ENCODE measurements at regions not wholly inside any gene's neighbourhood (a gene's known extent, or its start where the extent isn't known, plus 50 kb on each side); places are given as distances from the start of the nearest gene placed in this dataset.
"Not testable (repeated sequence)": the region's sequence is repeated elsewhere in the genome, so short reads cannot be mapped to it uniquely, and the experiment has no call there.

DNA sequence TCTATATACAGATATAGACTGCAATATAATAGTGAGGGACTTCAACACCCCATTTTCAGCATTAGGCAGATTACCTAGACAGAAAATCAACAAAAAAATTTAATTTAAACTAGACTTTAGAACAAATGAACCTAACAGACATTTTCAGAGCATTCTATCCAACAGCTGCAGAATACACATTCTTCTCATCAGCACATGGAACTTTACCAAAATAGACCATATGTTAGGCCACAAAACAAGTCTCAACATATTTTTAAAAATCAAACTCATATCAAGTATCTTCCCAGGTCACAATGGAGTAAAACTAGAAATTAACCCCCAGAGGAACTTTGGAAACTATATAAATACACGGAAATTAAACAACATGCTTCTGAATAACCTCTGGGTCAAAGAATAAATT lies 169.6 kb downstream of the MTERF1 start:
- no peak for DNase-seq

DNA sequence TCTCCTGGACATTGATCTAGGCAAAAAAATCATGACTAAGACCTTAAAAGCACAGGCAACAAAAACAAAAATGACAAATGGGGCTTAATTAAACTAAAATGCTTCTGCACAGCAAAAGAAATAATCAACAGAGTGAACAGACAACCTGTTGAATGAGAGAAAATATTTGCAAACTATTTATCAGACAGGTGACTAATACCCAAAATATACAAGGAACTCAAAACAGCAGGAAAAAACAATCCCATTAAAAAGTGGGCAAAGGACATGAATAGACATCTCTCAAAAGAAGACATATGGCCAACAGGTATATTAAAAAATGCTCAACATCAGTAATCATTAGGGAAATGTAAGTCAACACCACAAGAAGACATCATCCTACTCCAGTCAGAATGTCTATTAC lies 166.8 kb downstream of the MTERF1 start:
- DNase-seq, result no peak

DNA sequence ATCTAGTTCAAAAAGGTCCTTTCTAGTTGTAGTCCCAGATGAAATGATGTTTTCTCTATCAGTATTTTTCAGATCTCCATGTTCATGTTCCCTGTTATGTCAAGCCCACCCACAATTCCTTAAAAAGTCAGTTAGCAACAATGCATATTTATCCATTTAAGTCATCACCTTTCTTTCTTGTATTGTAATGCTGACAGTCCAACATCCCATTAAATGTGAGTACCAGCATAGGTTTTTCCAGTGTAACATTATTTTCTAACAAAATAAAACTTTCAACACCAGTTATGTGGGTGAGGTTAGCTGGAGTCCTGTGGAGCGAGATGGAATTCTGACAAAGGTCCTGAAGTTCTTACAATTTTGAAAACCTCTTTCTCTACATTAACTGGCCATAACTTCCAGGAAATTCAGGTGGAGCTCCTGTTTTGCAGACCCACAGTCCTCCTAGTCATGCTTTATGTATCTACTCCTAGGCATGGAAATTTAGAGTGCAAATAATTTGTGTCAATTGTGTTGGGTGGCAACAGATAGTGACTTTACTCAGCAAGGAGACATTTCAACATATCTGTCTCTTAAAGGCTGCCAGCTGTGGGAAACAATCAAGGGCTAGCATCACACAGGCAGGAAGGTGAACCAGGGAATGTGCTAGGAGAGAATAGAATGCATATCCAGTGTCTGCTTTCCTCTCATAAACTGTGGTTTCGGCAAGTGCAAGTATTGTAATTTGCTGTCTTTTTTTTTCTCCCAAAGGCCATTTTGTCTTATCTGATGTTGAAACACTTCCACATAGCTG lies 162.6 kb downstream of the MTERF1 start:
- DNase-seq, result no peak

DNA sequence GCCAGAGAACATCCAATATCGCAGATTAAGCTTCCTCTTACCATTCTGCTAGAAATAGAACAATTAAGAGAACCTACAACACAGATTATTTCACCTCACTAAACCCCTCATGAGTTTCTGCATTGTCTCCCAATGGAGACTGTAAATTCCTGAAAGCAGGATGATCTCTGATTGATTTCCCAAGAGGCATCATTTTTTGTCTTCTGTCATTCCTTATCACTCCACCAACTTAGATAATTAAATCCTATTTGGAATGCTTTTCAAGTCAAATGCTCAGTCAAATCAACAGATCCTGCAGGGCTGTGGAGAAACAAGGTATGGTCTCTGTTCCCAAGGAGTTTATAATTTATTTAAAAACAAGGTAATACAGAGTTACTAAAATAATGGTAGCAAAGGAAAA lies 161.5 kb downstream of the MTERF1 start:
- no peak for DNase-seq

DNA sequence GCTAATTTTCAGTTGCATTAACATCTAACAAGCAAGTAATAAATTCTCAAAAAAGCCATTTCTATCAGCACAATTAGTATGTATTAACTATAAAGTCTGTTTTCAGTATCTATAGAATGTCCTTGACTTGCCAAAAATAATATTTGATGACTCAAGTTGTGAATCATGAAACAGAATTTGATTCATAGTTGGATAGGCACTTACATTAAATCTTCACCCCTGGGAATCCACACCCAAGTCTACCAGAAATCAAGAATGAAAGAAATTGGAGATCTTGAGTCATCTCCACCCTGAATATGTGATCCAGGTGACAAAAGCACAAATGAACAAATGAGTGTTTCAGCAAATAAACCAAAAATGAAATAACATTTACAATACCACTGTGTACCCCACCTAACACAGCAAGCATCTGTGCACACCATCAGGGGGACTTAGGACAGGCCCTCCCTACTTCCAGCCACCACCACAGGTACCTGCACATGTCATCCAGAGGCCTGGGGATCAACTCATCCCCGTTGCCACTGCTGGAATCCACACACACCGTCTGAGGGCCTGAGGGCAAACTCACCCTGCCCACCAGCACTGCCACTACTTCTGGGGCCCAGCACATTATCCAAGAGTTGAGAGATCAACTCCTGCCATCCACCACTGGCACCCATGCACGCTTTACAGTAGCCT lies 160.1 kb downstream of the MTERF1 start:
- DNase-seq, result no peak

DNA sequence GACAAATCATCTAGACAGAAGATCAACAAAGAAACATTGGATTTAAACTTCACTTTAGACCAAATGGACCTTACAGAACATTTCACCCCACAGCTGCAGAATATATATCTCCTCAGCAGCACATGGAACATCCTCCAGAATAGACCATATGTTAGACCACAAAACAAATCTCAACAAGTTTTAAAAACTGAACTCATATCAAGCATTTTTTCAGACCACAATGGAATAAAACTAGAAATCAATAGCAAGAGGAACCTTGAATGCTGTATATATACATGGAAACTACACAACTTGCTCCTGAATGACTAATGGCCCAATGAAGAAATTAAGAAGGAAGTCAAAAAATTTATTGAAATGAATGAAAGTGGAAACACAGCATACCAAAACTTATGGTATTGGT lies 157.7 kb downstream of the MTERF1 start:
- DNase-seq, result no peak

DNA sequence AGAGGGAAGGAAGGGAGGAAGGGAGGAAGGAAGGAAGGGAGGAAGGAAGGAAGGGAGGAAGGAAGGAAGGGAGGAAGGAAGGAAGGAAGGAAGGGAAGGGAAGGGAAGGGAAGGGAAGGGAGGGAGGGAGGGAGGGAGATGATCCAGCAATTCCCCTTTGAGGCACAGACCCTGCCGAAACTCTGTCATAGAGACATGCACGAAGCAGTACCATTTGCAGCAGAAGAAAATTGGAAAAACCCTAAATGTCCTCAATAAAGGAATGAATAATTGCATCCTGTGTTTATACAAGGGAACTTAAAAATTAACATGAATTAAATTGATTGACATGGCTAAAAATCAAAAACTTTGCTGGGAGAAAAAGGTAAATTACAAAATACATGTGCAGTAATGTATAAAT lies 151.5 kb downstream of the MTERF1 start:
- DNase-seq, result not testable (repeated sequence)

DNA sequence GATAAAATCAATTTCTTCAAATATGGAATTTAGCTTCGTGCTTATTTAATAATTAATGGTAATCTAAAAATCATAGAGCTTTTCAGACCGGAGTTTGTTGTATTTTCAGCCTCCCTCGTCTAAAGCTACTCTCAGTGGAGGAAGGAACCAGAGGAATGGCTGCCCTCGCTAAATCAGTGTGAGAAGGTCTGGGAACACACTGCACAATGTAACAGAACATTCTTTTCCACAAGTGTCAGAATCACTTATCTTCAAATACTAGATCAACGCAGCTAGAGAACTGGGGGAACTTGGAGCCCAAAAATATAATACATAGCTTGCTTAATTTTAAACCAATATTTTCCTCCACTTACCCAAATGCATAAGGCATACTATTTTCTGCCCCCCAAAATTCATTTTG lies 148.5 kb downstream of the MTERF1 start:
- DNase-seq, result no peak

DNA sequence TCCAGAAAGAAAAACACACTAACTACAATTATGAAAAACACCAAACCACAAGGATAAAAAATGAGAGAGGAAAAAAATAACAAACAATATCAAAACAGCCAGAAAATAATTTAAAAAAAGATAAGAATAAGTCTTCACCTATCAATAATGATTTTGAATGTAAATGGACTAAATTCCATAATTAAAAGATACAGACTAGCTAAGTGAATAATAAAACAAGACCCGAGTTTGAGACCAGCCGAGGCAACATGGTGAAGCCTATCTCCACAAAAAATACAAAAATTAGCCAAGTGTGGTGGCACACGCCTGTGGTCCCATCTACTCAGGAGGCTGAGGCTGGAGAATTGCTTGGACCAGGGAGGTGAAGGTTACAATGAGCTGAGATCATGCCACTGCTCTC lies 131.1 kb downstream of the MTERF1 start:
- no peak for DNase-seq

DNA sequence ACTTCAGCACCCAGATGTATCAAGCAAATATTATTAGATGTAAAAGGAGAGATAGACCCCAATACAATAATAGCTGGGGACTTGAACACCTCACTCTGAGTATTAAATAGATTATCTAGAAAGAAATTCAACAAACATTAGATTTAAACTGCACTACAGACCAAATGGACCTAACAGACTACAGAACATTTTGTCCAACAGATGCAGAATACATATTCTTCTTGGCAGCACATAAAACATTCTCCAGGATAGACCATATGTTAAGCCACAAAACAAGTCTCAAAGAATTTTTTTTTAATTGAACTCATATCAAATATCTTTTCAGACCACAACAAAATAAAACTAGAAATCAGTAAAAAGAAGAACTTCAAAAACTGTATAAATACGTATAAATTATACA lies 130.4 kb downstream of the MTERF1 start:
- DNase-seq, result no peak

DNA sequence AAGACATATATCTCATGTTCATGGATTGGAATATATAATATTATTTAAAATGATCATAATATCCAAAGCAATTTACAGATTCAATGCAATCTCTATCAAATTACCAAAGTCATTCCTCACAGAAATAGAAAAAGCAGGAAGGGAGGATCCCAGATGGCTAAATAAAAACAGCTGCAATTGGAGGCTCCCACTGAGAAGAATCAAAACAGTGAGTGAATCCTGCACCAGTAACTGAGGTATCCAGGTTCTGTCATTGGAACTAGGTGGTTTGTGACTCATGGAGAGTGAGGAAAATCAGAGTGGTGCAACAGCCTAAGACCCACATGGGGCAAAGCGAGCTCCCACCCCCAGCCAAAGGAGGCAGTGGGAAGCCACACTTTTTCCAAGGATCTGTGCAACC lies 128.4 kb downstream of the MTERF1 start:
- no peak for DNase-seq

DNA sequence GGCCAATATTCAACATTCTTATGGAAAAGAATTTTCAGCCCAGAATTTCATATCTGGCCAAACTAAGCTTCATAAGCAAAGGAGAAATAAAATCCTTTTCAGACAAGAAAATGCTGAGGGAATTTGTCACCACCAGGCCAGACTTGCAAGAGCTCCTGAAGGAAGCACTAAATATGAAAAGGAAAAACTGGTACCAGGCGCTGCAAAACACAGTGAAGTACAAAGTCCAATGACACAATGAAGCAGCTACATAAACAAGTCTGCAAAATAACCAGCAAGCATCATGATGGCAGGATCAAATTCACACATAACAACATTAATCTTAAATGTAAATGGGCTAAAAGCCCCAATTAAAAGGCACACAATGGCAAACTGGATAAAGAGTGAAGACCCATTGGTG lies 126.2 kb downstream of the MTERF1 start:
- DNase-seq, result not testable (repeated sequence)

DNA sequence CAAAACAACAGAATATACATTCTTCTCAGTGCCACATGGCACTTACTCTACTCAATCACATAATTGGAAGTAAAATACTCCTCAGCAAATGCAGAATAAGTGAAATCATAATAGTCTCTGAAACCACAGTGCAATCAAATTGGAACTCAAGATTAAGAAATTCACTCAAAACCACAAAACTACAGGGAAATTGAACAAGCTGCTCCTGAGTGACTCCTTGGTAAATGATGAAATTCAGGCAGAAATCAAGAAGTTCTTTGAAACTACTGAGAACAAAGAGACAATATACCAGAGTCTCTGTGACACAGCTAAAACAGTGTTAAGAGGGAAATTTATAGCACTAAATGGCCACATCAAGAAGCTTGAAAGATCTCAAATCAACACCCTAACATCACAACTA lies 125.4 kb downstream of the MTERF1 start:
- DNase-seq, result not testable (repeated sequence)

DNA sequence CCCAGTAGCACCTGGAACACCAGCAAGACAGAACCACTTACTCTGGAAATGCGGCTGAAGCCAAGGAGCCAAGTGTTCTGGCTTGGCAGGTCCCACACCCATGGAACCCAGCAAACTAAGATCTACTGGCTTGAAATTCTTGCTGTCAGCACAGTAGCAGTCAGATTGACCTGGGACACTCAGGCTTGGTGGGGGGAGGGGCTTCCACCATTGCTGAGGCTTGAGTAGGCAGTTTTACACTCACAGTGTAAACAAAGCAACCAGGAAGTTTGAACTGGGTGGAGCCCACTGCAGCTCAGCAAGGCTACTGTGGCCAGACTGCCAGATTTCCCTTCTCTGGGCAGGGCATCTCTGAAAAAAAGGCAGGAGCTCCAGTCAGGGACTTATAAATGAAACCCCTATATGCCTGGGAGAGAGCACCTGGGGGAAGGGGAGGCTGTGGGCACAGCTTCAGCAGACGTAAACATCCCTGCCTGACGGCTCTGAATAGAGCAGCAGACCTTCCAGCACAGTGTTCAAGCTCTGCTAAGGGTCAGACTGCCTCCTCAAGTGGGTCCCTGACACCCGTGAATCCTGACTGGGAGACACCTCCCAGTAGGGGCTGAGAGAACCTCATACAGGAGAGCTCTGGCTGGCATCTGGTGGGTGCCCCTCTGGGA lies 121.2 kb downstream of the MTERF1 start:
- no peak for DNase-seq

DNA sequence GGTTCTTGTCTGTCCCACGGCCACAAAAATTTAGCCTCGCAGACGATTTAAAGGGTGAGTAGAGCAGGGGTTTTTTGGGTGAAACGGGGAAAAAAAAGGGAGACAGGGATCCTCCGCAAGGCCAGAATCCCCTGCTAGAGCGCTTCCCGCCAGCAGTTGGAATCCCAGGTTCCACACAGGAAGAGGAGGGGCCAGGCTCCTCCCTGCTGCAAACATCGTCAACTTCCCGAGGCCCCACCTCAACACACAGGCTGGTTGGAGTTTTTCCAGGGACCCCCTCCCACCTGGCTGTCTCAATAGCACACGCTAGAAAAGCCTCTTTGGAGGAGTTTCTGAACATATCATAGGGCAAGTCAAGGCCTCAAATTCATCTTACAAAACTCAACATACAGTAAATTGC lies 112.7 kb downstream of the MTERF1 start:
- DNase-seq, result no peak

DNA sequence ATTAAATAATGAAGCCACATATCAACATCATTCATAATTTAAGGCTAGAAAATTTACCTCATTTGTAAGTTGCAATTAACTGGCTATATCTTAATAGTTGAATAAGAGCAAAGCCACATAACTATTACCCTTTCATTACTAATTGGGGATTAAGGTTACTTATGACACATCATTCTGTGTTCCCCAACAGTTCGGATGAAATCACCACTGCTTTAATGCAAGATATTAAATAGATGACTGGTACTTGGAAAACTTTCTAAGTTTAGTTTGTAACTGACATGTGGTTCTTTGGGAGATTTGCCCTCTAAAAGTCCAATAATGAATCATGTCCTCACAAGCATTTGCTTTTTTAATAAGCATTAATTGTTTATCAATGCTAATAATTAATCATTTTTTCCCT lies 109.1 kb downstream of the MTERF1 start:
- DNase-seq, result no peak

DNA sequence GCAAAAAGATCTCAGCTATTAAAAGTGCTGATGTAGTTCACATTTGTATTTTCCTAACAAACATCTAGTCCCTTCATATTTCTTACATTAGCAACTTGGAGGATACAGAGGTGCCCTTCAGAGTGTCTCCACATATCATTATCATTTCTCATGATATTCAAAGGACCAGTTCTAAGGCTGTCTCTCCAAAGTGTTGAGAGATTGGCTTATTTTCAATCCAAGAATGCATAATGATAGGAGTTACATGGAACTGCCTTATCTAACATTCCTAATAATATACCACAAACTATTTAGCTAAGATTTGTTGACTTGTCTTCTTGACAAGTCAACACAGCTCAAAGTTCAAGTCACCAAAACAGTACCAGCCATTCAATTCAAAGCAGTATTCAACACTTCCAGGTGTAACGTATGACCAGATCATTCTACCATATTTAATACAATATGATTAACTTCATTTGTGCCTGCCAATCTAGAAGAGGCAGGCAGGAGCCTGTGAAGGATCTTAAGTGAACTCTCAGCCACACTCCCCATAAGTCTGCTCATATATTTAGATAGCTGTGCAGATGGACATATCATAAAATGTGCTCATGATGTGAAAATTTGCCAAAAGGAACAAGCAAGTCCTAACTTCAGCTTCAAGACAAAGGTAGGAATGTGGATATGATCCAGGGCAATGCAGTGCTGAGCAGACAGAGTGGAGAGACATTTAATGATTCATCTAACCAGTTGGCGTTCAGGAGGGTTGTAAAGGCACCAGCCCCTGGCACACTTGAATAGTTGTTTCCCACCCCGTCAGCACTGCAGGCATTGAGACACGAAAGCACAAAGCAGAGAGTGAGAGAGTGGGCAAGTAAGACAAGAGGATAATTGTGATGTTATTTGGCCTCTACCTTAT lies 108.3 kb downstream of the MTERF1 start:
- DNase-seq, result no peak

DNA sequence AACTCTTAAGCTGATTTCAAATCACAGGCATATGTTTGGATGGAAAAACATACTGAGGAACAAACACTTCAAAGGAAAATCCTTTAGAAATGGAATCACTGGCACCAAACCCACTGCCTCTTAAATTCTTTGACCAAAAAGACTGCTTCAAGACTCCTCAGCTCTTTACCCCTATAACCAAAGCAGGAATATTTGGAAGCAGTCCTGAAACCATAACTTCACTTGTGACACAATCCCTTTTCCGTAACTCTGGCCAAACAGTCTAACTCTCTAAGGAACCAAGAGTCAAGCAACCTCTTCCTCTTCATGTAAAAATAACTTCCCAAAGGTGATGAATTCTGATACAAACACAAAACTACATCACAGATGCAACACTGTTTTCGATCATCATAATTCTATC lies 104.3 kb downstream of the MTERF1 start:
- no peak for DNase-seq

DNA sequence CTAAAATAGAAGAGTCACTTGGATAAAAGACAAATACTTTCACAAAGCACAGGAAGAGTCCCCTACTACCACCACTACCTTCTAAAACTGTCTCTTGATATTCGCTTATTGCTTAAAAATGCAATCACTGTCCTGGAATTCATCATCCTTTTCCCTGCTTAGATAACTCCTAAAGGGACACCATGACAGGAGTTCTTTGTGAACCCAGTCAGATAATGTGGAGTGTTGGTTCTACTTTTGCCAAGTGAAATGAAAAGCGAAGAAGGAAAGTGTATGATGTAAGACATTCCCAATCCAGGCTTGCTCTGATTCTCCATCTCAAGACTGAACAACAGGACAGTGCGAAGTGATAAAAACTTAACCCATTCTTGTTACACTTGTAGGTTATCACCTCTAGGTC lies 103.0 kb downstream of the MTERF1 start:
- DNase-seq, result no peak

DNA sequence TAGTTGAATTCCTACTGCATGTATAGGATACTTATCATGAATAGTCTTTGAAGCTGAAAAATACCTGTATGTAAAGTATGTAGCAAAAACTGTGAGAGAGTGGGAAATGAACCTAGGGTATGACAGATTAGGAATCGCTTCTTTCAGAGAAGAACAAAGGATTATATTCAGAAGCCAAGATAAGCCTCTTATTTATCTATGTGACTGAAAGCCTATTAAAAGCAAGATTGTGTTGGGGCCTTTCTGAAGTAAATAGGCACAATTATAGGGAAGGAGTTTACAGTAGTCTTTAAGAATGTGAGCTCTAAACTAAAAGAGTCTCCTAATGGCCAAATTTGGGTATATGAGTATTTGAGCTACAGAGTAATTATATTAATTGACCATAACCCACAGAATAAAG lies 102.1 kb downstream of the MTERF1 start:
- no peak for DNase-seq

DNA sequence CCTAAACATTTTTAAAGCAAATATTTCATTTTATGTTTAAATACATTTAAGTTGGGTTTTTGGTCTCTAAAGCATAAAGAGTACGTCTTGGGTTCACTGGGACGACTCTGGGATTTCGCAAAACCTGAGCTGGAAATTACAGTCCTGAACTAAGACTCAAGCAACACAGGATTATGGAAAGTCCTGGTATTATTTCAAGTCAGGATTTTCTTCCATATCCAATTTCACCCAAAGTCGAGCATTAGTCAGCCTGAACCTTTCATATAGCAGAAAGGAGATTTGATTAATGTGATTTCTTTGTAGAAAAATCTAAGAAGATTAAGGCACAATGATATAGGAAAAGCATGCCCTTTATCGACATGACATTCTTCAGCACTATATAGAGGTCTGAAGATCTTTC lies 100.0 kb downstream of the MTERF1 start:
- no peak for DNase-seq

DNA sequence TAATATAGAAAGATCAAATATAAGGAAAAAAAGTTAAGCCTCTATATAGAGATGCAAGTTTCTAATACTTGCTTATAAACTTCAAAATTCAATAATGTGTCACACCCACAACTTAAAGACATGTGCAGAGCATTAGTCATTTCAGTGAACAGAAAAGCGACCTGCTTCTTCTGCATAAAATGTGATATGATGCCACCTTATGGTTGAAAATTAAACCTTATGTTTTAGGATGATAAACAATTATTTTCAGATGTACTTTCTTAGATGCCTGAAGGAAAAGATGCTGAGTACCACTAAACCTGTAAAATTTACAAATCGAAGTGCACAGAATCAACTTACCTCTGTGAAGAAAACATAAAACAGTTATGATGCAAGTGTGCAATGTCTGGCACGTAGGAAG lies 96.0 kb downstream of the MTERF1 start:
- DNase-seq, result peak; percentile 20

DNA sequence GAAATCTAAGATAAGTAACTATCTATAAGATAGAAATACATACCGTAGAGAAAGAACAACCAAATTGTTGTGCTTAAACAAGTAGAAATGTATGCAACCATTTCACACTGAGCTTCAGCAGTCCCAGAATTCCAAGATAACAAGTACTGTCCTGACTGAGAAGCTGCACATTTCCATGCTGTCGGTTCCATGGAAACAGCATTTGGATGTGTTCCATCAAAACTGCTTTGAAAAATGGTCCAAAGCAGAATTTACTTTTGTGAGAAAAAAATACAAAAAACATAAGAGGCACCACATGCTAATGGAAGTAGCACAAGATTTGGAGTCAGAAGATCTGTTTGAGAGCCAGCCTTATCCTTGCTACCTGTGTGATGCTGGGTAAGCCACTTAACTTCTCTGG lies 92.6 kb downstream of the MTERF1 start:
- no peak for DNase-seq
